Stimulated activated CD4-positive, alpha-beta T cell treated with anti-CD3 and anti-CD28 coated beads, Interleukin-15, amount 100 ng/mL, for 48 hours (primary cell): ENCODE measurements at regions not wholly inside any gene's neighbourhood (a gene's known extent, or its start where the extent isn't known, plus 50 kb on each side); places are given as distances from the start of the nearest gene placed in this dataset.

ENCODE experiments used
- DNase-seq, 2 donors: peaks; one replicate each; pipeline ENCODE4 v3.0.0-alpha.2; 2020; ENCODE audit warnings: low read depth in 2 of 2

DNA sequence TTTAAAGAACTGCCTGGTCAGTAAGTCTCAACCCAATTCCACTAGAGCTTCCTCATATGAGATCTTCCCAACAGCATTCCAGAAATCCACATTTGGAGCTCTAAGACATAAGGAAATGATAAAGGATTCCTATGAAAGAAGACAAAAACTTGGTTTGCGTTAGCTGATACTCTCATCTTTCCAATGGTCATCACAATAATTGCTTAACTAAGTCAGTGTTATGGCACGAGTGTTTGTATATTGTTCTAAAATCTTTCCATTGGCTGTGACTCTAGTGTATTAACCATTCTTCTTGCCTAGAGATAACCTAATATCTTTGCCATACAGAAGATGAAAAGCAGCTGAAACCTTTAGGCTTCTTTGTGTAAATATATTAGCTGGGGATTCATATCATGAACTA is 289.0 kb downstream of the SNX13 start:
- DNase-seq, result no peak

DNA sequence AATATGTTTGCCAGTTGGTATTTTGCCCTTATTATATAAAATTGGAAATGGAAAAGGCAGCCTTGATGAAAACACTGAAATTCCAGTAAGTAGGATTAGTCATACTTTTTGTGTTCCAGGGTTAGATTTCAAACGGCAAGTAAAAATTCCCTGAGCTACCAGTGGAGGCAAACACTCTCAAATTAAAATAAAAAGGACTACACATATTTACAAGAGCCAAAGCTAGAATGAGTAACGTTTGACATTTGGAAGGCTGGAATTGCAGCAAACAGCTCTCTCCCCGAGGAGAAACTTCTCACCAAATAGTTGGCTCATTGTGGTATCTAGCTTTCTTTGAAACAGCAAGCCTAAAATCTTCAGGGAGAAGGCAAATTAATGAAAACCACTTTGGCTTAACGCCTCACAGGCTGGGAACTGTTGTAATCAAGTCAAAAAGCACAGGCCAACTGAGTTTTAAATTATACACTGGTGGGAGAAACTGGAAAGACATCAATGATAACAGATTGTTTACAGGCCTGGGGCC is 288.4 kb downstream of the SNX13 start:
- no peak for DNase-seq

DNA sequence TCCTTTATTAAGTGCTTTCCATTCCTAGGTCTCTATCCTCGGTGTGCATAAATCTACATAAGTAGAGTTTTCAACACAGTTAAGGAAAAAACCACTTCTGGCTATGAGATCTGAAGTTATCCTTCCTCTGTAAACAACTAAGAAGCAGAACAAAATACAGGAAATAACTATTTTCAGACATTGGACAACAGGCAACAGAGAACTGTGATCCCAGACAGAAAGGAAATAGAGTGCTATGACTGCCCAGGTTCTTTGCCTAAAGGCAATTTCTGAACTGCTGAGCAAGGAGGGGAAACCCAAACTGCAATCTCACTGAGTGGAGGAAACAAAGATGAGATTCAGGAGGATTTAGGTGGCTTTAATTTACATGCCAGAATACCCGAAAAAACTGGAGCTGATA is 285.4 kb downstream of the SNX13 start:
- no peak for DNase-seq

DNA sequence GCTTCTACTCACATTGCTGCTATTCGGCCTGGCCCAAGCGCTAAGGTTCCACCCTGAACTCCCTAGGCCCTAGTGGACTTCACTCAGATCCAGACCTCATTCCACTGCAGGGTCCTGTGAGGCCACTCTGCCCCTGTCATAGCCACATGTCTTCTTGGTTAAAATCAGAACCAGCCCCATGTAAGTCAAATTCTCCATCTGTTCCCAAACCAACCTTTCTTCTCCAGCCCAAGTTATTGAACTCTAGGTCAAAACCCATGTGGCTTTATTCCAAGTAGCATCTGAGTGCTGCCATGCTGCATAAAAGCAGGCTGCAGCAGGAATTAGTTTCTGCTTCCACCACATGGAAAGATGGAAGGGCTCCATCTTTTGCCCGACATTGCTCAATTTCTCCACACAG is 281.2 kb downstream of the SNX13 start:
- no peak for DNase-seq

DNA sequence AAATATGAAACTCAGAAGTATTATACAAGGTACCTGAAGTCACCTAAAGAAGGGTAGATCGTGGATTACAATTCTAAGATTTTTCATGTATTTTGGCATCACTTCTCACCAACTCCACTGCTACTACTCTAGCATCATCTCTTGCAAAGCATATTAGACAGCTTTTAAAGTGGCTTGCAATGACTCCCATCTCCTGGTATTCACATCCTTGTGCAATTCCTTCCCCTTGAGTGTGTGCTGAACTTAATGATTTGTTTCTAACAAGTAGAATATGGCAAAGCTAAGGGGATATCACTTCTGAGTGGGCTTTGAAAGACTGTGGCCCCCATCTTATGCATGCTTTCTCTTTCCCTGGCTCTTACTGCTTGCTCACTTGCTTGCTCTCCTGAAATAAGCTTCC is 280.2 kb downstream of the SNX13 start:
- no peak for DNase-seq

DNA sequence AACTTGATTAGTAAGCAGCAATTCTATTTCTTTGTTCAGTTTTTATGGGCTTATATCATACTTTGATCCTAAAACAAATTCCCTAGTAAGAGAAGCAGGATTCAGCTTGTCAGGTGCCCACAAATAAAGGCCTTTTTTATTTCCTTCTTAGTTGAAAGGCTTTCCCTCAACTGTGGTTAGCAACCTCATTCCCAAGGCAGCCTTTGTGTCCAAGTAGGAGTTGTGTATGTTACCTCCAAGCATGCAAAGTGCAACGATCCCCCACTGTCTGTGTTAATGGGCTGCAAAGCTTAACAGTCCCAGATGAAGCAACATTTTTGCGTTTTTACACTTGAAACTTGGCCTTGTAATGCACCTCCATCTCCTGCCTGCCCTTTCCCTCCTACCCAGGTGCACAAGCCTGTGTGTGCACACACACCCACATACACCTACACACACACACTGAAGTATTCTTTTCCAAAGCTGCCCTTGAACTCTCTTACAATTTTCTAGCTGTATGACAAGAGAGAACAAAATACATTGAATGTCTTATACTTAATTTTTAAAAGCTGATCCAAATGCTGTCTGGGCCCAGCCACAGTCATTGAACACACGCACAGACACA is 278.2 kb downstream of the SNX13 start:
- no peak for DNase-seq

DNA sequence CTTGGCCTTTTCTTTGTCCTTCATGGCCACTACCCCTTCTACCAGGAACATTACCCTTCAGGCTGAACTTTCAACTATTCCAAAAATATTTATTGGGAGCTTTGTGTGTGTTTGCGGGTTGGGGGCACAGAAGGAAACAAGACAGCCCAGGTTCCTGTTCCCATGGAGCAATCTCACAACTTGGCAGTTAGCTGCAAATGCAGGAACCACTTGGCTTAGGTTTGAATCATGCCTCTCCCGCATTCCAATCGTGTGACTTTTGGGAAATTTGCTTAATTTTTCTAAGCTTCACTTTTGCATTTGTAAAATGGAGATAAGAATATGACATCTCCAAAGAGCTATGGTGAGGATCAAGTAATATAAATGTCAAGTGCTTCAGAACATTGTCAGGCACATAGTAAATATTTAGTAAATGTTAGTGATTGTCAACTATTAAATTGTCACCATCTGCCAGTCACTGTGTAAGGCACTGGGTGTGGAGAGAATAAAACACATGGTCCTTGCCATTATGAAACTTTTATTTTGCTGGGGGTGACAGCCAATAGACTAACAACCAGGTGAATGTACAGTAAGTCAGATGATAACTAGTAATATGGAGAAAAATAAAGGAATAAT is 277.1 kb downstream of the SNX13 start:
- DNase-seq, result no peak

DNA sequence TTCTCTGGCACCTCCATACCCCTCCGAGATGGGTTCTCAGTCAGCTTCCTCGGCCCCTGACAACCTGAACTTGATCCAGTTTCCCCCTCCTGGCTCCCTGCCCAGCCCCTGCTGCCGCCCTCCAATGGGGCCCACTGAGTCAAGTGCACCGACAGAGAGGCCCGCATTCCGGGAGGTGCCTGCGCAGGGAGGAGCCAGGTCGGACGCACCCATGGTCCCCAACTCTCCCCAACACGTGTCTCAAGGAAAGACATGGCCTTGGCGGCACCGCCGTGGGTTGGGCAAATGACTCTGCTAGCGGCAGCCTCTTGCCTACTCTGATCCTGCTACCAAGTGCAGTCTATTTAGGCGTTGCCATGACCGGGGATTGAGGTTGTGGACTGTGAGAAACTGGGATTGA is 275.3 kb downstream of the SNX13 start:
- no peak for DNase-seq

DNA sequence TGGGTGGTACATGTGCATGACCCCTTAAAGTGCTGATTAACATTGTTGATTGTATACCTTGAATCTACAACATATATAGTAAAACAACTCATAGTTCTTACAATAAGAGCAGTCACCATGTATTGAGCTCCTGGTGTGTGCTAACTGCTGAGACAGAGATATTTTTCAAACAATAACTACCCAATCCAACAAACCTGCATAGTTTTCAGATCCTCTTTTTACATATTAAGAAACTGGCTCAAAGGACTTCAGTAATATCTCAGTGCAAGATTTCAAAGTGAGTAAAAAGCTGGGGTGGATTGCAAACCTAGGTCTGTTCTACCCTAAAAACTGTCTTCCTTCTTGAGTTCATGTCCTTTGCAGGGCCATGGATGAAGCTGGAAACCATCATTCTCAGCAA is 272.2 kb downstream of the SNX13 start:
- DNase-seq, result no peak

DNA sequence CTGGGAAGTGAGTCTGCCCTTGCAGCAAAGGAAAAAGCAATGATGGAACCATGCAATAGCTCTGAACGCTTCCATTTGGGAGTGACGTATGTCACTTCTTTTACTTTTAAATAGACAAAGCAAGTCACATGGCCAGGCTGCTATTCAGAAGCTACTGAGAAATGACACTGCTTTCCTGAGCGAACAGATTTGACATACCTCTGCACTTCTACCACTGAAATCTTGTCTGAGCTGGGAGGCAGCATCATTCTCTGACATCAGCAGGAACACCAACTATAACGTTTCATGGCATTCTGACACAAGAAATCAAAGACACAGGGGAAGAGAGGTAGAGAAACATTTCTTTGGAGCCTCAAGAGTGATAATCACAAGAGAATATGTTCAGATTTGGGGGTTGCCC is 271.1 kb downstream of the SNX13 start:
- no peak for DNase-seq

DNA sequence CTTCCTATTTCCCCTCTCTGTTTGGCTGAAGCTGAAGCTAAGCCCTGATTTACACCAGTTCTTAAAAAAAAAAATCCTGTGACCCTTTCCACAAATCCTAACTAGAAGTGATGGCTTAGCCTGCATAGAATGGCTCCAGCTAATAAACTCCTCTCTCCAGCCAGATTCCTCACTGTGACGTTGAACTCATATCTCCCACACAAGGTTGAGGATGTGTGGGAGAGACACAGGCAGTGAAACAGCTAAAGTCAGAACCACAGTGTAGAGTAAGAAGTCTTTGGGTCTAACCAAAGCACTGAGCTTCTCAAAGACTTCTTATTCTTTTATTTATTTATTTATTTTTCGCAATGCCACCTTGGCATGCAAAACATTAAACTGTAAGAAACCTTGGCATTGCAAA is 268.3 kb downstream of the SNX13 start:
- no peak for DNase-seq

DNA sequence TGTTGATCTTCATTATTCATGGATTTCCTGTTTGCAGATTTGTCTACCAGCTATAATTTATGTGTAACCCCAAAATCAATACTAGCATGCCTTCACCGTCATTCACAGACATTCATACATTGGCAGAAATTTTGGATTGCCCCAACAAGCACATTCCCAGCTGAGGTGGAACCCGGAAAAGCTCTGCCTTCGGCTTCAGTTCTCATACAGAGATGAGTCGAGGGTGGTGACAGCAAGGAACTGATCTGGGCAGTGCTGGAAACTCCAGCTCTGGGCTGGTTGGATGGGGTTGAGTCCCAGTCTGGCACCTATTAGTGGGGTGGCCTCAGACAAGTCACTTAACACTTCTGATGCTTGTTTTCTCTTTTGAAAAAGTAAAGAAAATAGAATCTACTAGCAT is 267.5 kb downstream of the SNX13 start:
- no peak for DNase-seq

DNA sequence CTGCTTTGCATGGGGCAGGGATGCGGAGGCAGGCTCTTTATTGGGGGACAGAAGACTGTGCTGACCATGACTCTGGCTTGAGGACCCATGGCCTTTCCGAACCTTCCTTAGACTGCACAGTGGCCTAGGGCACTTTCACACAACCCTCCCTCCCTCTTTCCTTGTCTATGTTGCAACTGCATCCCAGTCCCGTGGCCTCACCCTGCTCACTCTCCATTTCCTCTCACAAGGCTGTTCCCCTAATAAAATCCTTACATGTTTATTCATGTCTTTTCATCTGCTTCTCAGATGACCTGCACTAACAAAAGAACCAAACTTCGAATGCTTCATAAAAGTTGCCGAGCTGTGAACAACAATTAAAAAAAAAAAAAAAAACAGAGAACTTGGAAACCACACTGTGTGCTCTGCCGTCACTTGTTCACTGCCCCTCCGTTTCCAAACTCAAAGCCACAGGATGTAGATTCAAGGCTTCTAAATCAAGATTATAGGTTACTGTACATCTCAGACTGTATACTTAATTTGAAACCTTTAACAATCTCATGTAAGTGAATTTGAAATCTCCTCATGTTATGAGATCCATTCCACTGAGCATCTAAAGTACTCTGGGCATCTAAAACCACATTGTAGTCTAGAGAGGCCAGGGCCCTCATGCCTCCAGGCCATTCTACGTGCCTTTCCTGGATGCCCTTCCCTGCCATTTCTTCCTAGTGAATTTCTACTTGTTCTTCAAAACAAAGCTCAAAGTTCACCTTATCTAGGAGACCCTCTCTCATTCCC is 265.9 kb downstream of the SNX13 start:
- DNase-seq, result no peak

DNA sequence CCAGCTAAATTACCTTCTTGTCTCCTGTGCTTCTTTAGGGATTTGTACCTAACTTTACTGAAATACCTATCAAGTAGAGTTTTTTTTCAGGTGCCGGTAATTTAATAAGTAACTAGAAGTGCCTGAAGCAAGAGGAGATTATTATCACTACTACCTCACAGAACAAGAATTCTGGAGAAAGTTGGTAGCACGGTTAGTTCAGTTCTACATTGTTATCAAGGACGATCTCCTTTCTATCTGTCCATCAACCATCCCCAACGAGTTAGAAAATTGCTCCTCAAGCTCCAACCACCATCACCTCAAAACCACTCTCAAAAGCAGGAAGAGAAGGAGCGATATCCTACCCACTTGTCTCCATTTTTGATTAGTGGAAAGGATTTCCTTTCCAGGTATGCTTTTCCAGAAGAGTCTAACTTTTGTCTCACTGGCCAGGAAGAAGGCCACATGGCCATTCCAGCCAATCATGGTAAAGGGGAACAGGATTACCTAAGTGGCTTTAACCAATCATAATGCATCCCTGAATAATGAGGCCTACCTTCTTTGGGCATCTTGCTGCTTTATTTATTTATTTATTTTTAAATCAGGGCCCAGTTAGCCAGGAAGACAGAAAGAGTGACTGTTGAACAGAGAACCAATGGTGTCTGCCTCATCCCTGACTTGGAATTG is 265.2 kb downstream of the SNX13 start:
- DNase-seq, result no peak

DNA sequence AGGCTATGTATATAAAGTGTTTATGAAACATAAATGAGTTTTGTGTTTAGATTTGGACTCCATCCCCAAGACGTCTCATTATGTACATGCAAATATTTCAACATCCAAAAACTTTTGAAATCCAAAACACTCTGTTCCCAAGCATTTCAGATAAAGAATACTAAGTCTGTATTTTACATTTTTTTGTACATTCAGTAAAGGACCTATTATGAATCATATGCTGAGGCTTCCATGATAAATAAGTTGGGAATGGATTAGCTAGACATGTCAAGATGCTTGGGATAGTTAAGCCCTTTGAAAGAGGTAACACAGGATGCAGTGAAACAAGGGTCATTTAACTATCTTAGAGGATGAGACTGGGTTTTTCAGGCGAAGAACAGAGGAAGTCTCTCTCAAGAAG is 262.9 kb downstream of the SNX13 start:
- no peak for DNase-seq

DNA sequence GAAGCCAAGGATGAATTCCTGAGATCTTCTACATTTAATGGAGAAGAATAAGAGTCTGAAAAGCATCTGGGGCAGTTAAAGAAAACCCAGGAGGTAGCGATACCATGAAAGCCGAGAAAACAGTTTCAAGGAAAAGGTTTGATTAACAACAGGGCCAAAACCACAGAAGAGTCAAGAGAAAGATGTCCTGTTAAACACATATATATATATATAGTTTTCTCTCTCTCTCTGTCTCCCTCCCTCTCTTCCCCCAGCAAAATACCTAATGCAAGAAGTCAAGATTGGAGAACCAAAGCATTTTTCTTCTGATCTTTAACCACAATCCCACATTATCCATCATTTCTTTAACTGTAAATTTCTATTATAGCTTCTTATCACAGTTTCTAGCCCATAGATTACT is 261.4 kb downstream of the SNX13 start:
- no peak for DNase-seq

DNA sequence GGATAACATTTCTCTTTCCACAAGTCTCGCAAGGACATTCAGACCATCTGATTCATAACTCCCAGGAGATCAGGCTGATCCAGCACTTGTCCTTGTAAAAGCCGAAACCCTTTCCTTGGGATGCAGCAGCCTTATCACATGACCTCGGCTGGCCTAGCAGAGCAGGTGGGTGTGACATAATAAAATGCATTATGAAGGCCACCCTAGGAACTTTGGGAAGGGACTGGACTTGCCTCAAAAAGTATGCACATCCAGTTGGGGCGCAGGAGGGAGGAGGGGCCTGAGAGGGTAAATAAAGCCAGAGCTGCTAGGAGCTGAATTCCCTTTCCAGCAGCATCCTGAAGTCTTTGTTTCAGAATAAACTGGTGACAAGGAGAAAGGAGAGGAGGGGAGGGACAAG is 260.8 kb downstream of the SNX13 start:
- no peak for DNase-seq

DNA sequence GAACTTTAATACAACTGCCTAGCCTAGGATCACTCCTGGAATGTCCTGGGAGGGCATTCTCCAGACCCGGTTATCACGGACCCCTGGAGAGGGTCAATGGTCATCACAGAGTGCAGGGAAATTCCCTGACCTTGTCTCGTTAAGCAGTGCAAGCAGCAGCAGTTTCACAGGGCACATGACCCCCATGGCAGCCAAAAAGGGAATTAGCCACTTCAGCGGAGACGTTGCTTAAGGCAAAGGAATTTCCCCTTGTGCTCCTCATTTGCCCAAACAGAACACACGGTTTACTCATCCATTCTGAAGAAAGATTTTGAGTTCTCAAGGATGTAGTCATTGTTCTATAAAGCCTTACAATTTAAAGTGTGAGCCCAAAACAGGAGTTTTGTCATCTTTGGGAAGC is 260.3 kb downstream of the SNX13 start:
- DNase-seq, result no peak

DNA sequence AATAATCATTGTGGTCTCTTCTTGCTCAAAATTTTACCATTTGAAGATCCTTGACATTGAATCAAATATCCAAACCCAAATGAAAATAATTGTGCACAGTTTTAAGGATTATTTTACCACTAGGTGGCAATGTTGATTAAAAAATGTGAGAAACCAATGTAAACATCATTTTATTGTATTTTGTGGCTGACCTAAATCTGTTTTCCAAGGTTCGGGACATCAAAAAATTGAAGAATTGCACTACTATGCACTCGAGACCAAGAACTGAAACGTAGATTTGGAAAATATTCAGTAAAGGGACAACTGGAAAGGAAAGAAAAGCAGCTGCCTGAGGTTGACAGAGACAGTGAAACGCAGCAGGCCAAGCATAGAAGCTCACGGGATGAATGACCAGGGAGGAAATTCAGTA is 259.3 kb downstream of the SNX13 start:
- no peak for DNase-seq

DNA sequence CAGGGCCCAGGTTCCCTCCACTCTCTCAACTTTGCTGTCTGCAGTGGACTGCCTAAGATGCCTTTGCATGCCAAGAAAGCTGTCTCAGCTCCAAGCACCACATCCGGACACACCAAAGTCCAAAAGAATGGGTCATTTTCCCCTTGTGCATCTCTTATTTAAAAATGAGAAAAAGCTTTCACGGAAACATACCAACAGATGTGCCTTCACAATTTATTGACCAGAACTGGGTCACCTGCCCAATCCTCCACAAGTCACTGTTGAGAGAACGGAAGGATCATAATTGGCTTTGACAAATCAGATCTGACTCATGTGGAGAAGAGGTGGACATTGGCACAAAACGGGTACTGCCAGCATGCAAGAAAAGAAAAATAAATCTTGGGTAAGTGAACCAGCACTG is 258.3 kb downstream of the SNX13 start:
- no peak for DNase-seq

DNA sequence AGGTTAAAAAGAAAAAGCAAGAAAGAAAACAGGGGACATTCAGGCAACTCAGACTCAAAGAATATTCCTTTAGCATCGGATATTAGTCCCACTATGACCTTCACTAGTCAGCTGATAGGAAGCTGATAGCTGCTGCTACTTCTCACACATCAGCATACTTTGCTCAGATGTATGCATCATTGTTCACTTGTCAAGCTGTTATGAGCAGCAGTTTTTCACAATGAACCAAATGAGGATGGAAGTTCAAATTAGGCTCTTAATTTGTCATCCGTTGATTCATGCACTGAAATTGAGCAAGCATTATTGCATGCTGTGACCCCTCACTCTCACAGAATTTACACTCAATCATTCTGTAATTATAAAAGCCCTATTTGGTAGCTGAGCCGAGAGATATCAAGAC is 257.7 kb downstream of the SNX13 start:
- no peak for DNase-seq

DNA sequence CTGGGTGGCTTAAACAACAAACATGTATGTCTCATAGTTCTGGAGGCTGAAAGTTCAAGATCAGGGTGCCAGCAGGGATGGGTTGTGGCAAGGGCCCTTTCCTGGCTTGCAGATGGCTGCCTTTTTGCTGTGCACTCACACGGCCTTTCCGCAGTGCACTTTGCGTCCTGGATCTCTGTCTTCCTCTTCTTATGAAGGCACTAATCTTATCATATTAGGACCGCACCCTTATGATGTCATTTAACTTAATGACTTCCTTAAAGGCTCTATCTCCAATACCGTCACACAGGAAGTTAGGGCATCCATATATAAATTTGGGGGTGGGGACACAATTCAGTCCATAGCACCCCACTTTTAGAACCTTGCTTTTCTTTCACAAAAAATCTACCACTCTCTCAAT is 255.2 kb downstream of the SNX13 start:
- DNase-seq, result no peak

DNA sequence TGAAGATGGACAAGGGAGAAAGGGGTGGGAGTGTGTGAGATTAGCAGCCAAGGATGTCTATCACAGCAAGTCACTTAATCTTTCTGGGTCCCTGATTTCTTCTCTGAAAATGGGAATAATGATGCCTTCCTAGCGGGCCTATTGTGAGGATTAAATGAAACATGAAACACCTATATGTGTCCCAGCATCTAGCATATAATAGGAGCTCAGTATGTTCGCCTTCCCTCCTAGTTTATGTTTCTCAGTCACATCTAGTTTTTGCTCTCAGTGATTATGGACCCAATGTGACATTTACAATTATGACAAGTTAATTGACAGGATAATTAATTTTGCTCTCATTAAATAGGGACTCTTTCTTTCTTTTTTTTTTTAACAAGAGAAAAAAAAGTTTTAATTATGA is 252.9 kb downstream of the SNX13 start:
- DNase-seq, result no peak
